ENCODE measurements at regions not wholly inside any gene's neighbourhood (a gene's known extent, or its start where the extent isn't known, plus 50 kb on each side); places are given as distances from the start of the nearest gene placed in this dataset.
"Not testable (repeated sequence)": the region's sequence is repeated elsewhere in the genome, so short reads cannot be mapped to it uniquely, and the experiment has no call there.

GRCh38 chr3:74978684-74979083 lies 364.2 kb upstream of the CNTN3 start:
- no peaks in the 10 kb centered on the region for H3K36me3 Mint-ChIP-seq (ENCODE audit: low read depth)
- ATAC-seq (no peak), DNase-seq (no peak)
- peaks cover 8% of the 10 kb centered on the region for H3K9me3 Mint-ChIP-seq (ENCODE audit: insufficient read depth)
- H3K4me1 Mint-ChIP-seq (ENCODE audit: low read depth): no peaks in the 10 kb centered on the region
- H3K4me3 Mint-ChIP-seq: no peak overlapping the region
- CTCF ChIA-PET: no interaction called here
- POLR2A ChIA-PET: no interaction called here
- no peak overlapping the region for H3K27ac Mint-ChIP-seq
- no peaks in the 10 kb centered on the region for H3K27me3 Mint-ChIP-seq (ENCODE audit: low read depth)

DNA sequence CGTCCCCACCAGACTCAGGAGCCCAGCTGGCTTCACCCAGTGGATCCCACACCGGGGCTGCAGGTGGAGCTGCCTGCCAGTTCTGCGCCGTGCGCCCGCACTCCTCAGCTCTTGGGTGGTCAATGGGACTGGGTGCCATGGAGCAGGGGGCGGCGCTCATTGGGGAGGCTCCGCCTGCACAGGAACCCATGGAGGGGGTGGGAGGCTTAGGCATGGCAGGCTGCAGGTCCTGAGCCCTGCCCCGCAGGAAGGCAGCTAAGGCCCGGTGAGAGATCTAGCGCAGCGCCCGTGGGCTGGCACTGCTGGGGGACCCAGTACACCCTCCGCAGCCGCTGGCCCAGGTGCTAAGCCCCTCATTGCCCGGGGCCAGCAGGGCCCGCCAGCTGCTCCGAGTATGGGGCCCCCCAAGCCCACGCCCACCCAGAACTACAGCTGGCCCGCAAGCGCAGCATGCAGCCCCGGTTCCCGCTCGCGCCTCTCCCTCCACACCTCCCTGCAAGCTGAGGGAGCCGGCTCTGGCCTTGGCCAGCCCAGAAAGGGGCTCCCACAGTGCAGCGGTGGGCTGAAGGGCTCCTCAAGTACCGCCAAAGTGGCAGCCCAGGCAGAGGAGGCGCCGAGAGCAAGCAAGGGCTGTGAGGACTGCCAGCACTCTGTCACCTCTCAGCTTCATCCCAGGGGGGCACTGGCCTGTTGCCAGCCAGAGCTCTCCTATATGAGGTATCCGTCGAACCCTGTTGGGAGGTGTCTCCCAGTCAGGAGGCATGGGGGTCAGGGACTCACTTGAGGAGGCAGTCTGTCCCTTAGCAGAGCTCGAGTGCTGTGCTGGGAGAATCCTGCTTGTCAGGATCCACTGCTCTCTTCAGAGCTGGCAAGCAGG lies 370.8 kb upstream of the CNTN3 start:
- CTCF ChIA-PET; H3K4me1 Mint-ChIP-seq (ENCODE audit: low read depth); H3K4me3 Mint-ChIP-seq; H3K27ac Mint-ChIP-seq; H3K27me3 Mint-ChIP-seq (ENCODE audit: low read depth); H3K36me3 Mint-ChIP-seq (ENCODE audit: low read depth); ATAC-seq; H3K9me3 Mint-ChIP-seq (ENCODE audit: insufficient read depth); DNase-seq: not testable (repeated sequence)
- POLR2A ChIA-PET: interaction anchor here (0.6 kb wide), 1 partner anchor 129 kb away, joined by 3 read pairs; no protein-coding TSS in a partner anchor

DNA sequence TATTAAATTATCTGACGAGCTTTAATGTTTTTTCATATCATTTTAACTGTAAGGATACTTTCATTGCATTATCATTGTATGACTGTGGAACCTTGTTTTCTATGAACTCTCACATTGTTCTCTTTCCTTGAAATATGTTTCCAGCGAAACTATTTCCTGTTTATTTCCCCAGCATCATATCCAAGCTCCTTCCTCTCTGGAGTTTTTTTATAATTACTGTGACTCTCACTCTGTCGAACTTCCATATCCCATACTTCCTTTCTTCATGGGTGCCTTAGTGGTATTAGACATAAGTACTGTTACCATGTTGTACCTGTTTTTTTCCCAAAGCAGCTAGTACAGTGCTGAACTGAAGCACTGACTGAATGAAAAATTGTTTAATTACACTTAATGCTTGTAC lies 373.6 kb upstream of the CNTN3 start:
- no peak for ATAC-seq
- no peak overlapping the region for H3K27ac Mint-ChIP-seq
- no peaks in the 10 kb centered on the region for H3K27me3 Mint-ChIP-seq (ENCODE audit: low read depth)
- H3K9me3 Mint-ChIP-seq (ENCODE audit: insufficient read depth): peaks cover 3% of the 10 kb centered on the region
- no peak for DNase-seq
- no peaks in the 10 kb centered on the region for H3K4me1 Mint-ChIP-seq (ENCODE audit: low read depth)
- no peaks in the 10 kb centered on the region for H3K36me3 Mint-ChIP-seq (ENCODE audit: low read depth)
- ChIA-PET POLR2A (no interaction called here), CTCF (no interaction called here)
- no peak overlapping the region for H3K4me3 Mint-ChIP-seq

- ChIA-PET CTCF (no interaction called here), POLR2A (interaction anchor here (0.7 kb wide), 1 partner anchor 107 kb away, joined by 3 read pairs; no protein-coding TSS in a partner anchor)
- H3K36me3 Mint-ChIP-seq (ENCODE audit: low read depth): no peaks in the 10 kb centered on the region
- H3K4me1 Mint-ChIP-seq (ENCODE audit: low read depth): no peaks in the 10 kb centered on the region
- no peak overlapping the region for H3K27ac Mint-ChIP-seq
- no peak overlapping the region for H3K4me3 Mint-ChIP-seq
- no peak for ATAC-seq
- no peaks in the 10 kb centered on the region for H3K27me3 Mint-ChIP-seq (ENCODE audit: low read depth)
- no peak for DNase-seq
- peaks cover 6% of the 10 kb centered on the region for H3K9me3 Mint-ChIP-seq (ENCODE audit: insufficient read depth)
Measured at GRCh38 chr3:74992898-74993297, 378.4 kb upstream of the CNTN3 start.

- Mint-ChIP-seq H3K4me1 (ENCODE audit: low read depth) (no peaks in the 10 kb centered on the region), H3K36me3 (ENCODE audit: low read depth) (no peaks in the 10 kb centered on the region), H3K4me3 (no peak overlapping the region), H3K9me3 (ENCODE audit: insufficient read depth) (peaks cover 4% of the 10 kb centered on the region), H3K27ac (no peak overlapping the region), H3K27me3 (ENCODE audit: low read depth) (no peaks in the 10 kb centered on the region)
- ChIA-PET POLR2A (no interaction called here), CTCF (no interaction called here)
- no peak for DNase-seq
- no peak for ATAC-seq
Measured at GRCh38 chr3:75001330-75001729, 386.9 kb upstream of the CNTN3 start.

- no peaks in the 10 kb centered on the region for H3K27me3 Mint-ChIP-seq (ENCODE audit: low read depth)
- no peak for DNase-seq
- H3K4me3 Mint-ChIP-seq: no peak overlapping the region
- POLR2A ChIA-PET: no interaction called here
- H3K36me3 Mint-ChIP-seq (ENCODE audit: low read depth): no peaks in the 10 kb centered on the region
- no peak overlapping the region for H3K27ac Mint-ChIP-seq
- CTCF ChIA-PET: no interaction called here
- no peaks in the 10 kb centered on the region for H3K4me1 Mint-ChIP-seq (ENCODE audit: low read depth)
- peaks cover 4% of the 10 kb centered on the region for H3K9me3 Mint-ChIP-seq (ENCODE audit: insufficient read depth)
- ATAC-seq: no peak
Measured at GRCh38 chr3:75012791-75013331, 398.4 kb upstream of the CNTN3 start.

DNA sequence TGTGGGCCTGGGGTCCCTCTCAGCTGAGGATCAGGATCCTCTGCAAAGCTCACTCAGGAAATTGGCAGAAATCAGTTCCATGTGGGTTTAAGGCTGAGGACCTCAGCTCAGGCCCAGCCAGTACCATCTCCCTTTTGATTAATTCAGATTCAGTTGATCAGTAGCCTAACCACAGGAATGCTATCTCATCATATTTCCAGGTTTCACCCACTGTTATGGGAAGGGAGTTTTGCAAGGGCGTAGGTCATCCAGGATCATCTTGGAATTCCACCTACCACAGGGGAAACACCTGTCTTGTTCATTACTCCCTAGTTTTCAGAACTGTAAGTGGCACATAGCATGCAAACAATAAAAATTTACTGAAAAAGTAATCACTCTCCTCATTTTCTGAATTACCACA lies 399.5 kb upstream of the CNTN3 start:
- Mint-ChIP-seq H3K9me3 (ENCODE audit: insufficient read depth) (peaks cover 4% of the 10 kb centered on the region), H3K36me3 (ENCODE audit: low read depth) (no peaks in the 10 kb centered on the region), H3K27me3 (ENCODE audit: low read depth) (no peaks in the 10 kb centered on the region), H3K4me1 (ENCODE audit: low read depth) (no peaks in the 10 kb centered on the region), H3K27ac (no peak overlapping the region), H3K4me3 (no peak overlapping the region)
- DNase-seq (no peak), ATAC-seq (no peak)
- ChIA-PET POLR2A (no interaction called here), CTCF (no interaction called here)

- POLR2A ChIA-PET: no interaction called here
- no peak for ATAC-seq
- Mint-ChIP-seq H3K4me1 (ENCODE audit: low read depth) (no peaks in the 10 kb centered on the region), H3K9me3 (ENCODE audit: insufficient read depth) (peaks cover 2% of the 10 kb centered on the region), H3K4me3 (no peak overlapping the region), H3K27ac (no peak overlapping the region), H3K27me3 (ENCODE audit: low read depth) (no peaks in the 10 kb centered on the region), H3K36me3 (ENCODE audit: low read depth) (no peaks in the 10 kb centered on the region)
- no peak for DNase-seq
- CTCF ChIA-PET: no interaction called here
Measured at GRCh38 chr3:75015280-75015679, 400.8 kb upstream of the CNTN3 start.

DNA sequence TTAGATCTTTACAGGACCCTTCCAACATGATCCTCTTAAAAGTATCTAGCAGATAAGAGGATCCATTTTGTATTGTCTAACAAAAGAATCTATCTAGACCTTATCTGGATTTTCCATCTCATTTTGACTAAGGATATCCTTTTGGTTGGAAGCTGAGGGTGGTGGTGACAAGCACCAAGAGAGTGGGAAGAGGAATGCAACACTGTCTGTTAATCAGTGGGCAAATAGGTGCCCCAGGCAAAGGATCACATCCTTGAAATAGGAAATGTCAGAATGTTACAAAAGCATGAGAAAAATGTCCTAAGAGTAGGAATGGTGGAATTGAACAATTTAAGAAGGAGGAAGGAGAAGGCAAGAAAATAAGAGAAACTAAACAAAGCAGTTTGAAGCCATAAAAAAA lies 420.7 kb upstream of the CNTN3 start:
- Mint-ChIP-seq H3K4me1 (ENCODE audit: low read depth) (no peaks in the 10 kb centered on the region), H3K9me3 (ENCODE audit: insufficient read depth) (no peaks in the 10 kb centered on the region), H3K27me3 (ENCODE audit: low read depth) (no peaks in the 10 kb centered on the region), H3K36me3 (ENCODE audit: low read depth) (no peaks in the 10 kb centered on the region), H3K27ac (no peak overlapping the region), H3K4me3 (no peak overlapping the region)
- DNase-seq: no peak
- POLR2A ChIA-PET: no interaction called here
- CTCF ChIA-PET: no interaction called here
- ATAC-seq: no peak

GRCh38 chr3:75042941-75043340 lies 428.5 kb upstream of the CNTN3 start:
- Mint-ChIP-seq H3K36me3 (ENCODE audit: low read depth) (no peaks in the 10 kb centered on the region), H3K27me3 (ENCODE audit: low read depth) (no peaks in the 10 kb centered on the region), H3K4me1 (ENCODE audit: low read depth) (no peaks in the 10 kb centered on the region), H3K9me3 (ENCODE audit: insufficient read depth) (peaks cover 12% of the 10 kb centered on the region), H3K4me3 (no peak overlapping the region), H3K27ac (no peak overlapping the region)
- POLR2A ChIA-PET: no interaction called here
- DNase-seq (no peak), ATAC-seq (no peak)
- CTCF ChIA-PET: no interaction called here

- H3K36me3 Mint-ChIP-seq (ENCODE audit: low read depth): no peaks in the 10 kb centered on the region
- no peak overlapping the region for H3K27ac Mint-ChIP-seq
- no peak overlapping the region for H3K4me3 Mint-ChIP-seq
Measured at GRCh38 chr3:75048650-75049049, 434.2 kb upstream of the CNTN3 start.

DNA sequence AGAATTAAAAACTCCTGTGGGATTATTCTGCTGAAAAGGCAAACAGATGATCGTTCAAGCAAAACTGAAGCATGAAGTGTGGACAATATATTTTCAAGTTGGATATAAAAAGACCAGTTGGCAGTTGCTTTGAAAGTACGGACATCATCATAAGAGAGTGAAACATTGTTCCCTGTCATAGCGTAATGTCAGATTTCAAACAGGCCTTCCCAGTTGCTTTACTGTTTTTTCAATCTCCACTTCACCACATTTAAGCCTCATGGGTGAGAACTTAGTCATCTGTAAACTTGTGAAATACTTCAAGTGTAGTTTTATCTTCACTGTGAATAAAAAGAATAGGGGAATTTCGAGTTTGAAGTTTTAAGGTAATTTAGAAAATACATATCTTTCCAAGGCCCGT lies 435.1 kb upstream of the CNTN3 start:
- ATAC-seq: no peak
- no peak overlapping the region for H3K4me3 Mint-ChIP-seq
- no peak overlapping the region for H3K27ac Mint-ChIP-seq
- no peak for DNase-seq
- H3K36me3 Mint-ChIP-seq (ENCODE audit: low read depth): no peaks in the 10 kb centered on the region
- CTCF ChIA-PET: no interaction called here
- H3K9me3 Mint-ChIP-seq (ENCODE audit: insufficient read depth): no peaks in the 10 kb centered on the region
- H3K4me1 Mint-ChIP-seq (ENCODE audit: low read depth): no peaks in the 10 kb centered on the region
- POLR2A ChIA-PET: no interaction called here
- H3K27me3 Mint-ChIP-seq (ENCODE audit: low read depth): no peaks in the 10 kb centered on the region

More at GRCh38 chr3:75048650-75049049, 434.2 kb upstream of the CNTN3 start:
- ATAC-seq (no peak), DNase-seq (no peak)
- Mint-ChIP-seq H3K9me3 (ENCODE audit: insufficient read depth) (no peaks in the 10 kb centered on the region), H3K27me3 (ENCODE audit: low read depth) (no peaks in the 10 kb centered on the region), H3K4me1 (ENCODE audit: low read depth) (no peaks in the 10 kb centered on the region)
- ChIA-PET CTCF (no interaction called here), POLR2A (no interaction called here)

GRCh38 chr3:75059120-75059519 lies 444.7 kb upstream of the CNTN3 start:
- ChIA-PET CTCF (no interaction called here), POLR2A (no interaction called here)
- ATAC-seq (no peak), DNase-seq (no peak)
- H3K36me3 Mint-ChIP-seq (ENCODE audit: low read depth): no peaks in the 10 kb centered on the region
- H3K9me3 Mint-ChIP-seq (ENCODE audit: insufficient read depth): peaks cover 4% of the 10 kb centered on the region
- no peaks in the 10 kb centered on the region for H3K4me1 Mint-ChIP-seq (ENCODE audit: low read depth)
- no peaks in the 10 kb centered on the region for H3K27me3 Mint-ChIP-seq (ENCODE audit: low read depth)
- H3K4me3 Mint-ChIP-seq: no peak overlapping the region
- no peak overlapping the region for H3K27ac Mint-ChIP-seq
